ENCODE measurements at regions not wholly inside any gene's neighbourhood (a gene's known extent, or its start where the extent isn't known, plus 50 kb on each side); places are given as distances from the start of the nearest gene placed in this dataset.

- TF ChIP-seq CTCF (IDR thresholded peaks at IDR 0.05; ENCODE audit: insufficient read depth, low read depth, low read length) (no peak), EZH2 (IDR thresholded peaks at IDR 0.05; ENCODE audit: insufficient read depth, low read length) (no peak)
Observed at GRCh38 chr10:86595496-86595895, 58.9 kb upstream of the OPN4 start.

Data from astrocyte (in vitro differentiated cells and primary cell).